ENCODE measurements at regions not wholly inside any gene's neighbourhood (a gene's known extent, or its start where the extent isn't known, plus 50 kb on each side); places are given as distances from the start of the nearest gene placed in this dataset.

DNA sequence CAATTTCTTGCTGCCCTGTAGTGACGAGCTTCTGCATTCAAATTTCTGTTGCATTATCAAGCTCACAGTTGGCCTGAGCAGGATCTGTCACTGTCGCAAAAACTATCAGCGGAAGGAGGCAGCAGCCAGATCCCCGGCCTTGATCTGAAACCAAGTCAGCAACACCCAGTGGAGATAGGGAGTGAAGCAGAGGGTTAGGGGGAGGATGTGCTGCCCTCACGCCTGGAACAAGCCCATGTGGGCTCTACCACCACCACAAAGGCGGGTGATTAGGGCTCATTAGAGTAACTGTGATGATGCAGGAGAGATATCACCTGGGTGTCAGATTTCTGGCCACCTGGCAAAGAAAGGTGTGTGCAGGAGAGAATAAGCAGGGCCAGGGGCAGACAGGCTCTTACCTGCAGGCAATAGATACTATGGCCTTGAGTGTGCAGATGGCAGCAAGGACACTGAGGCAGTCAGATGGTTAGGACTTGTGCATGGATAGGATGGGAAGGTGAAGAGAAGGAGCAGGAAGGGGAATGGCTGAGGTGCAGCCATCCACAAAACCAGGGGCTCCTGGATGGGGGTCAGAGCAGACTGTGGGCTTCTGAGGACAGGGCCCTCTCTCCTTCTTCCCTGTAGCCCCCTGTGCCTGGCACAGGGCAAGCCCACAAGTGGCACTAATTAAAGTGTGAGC lies 417.3 kb downstream of the RPS24 start:
- TF ChIP-seq, protein P1, sequence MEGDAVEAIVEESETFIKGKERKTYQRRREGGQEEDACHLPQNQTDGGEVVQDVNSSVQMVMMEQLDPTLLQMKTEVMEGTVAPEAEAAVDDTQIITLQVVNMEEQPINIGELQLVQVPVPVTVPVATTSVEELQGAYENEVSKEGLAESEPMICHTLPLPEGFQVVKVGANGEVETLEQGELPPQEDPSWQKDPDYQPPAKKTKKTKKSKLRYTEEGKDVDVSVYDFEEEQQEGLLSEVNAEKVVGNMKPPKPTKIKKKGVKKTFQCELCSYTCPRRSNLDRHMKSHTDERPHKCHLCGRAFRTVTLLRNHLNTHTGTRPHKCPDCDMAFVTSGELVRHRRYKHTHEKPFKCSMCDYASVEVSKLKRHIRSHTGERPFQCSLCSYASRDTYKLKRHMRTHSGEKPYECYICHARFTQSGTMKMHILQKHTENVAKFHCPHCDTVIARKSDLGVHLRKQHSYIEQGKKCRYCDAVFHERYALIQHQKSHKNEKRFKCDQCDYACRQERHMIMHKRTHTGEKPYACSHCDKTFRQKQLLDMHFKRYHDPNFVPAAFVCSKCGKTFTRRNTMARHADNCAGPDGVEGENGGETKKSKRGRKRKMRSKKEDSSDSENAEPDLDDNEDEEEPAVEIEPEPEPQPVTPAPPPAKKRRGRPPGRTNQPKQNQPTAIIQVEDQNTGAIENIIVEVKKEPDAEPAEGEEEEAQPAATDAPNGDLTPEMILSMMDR (conservative IDR thresholded peaks at IDR 0.05; ENCODE audit: low read depth, low read length): no peak
- TF ChIP-seq EZH2 (IDR thresholded peaks at IDR 0.05; ENCODE audit: borderline replicate concordance, low read depth, low read length, poor library complexity, severe bottlenecking): no peak
